ENCODE measurements at regions not wholly inside any gene's neighbourhood (a gene's known extent, or its start where the extent isn't known, plus 50 kb on each side); places are given as distances from the start of the nearest gene placed in this dataset.

- TF ChIP-seq POLR2A (IDR thresholded peaks at IDR 0.05) (no peak), CTCF (IDR thresholded peaks at IDR 0.05) (no peak), EP300 (IDR thresholded peaks at IDR 0.05) (no peak)
Measured at GRCh38 chr7:131667699-131668098, 111.3 kb upstream of the PODXL start.
